Heart left ventricle (tissue), 16 donors: ENCODE measurements at regions not wholly inside any gene's neighbourhood (a gene's known extent, or its start where the extent isn't known, plus 50 kb on each side); places are given as distances from the start of the nearest gene placed in this dataset.
A peak's percentile ranks its signal among the peaks of the same experiment; 100 is the strongest.

ENCODE experiments used
- ATAC-seq, 4 donors: fragments of 200-7000 bp; cut with Tn5 transposase; one replicate each; pipeline ENCODE4 v1.9.1; 2020 to 2022; ENCODE audit warnings: moderate library complexity in 4 of 4, mild to moderate bottlenecking in 3 of 4, moderate number of reproducible peaks in 1 of 4
- DNase-seq, 5 donors: peaks; one replicate each; pipeline ENCODE4 v3.0.0-alpha.2; 2020
- H3K27ac ChIP-seq, 12 donors: fragments of 200-600 bp; sonication (generic) in 4 of 12; one replicate each; pipeline versions ENCODE4 v1.5.0 to v1.8.0; 2016 to 2022; ENCODE audit warnings: mild to moderate bottlenecking in 2 of 12
- H3K27me3 ChIP-seq, 9 donors: fragments of 200-600 bp; sonication (generic) in 2 of 9; one replicate each; pipeline versions ENCODE4 v1.5.1 to v1.8.0; 2016 to 2022; ENCODE audit warnings: mild to moderate bottlenecking in 3 of 9
- H3K36me3 ChIP-seq, 9 donors: fragments of 200-600 bp; sonication (generic) in 2 of 9; one replicate each; pipeline versions ENCODE4 v1.5.0 to v1.8.0; 2018 to 2022; ENCODE audit warnings: mild to moderate bottlenecking in 2 of 9
- H3K4me1 ChIP-seq, 12 donors: fragments of 200-600 bp; sonication (generic) in 4 of 12; one replicate each; pipeline versions ENCODE4 v1.5.0 to v1.8.0; 2016 to 2022; ENCODE audit warnings: mild to moderate bottlenecking in 3 of 12
- H3K4me3 ChIP-seq, 12 donors: fragments of 200-600 bp; sonication (generic) in 4 of 12; one replicate each; pipeline versions ENCODE4 v1.5.0 to v1.8.0; 2017 to 2022; ENCODE audit warnings: mild to moderate bottlenecking in 9 of 12, moderate library complexity in 4 of 12
- H3K9me3 ChIP-seq, 12 donors: fragments of 200-600 bp; sonication (generic) in 4 of 12; one replicate each; pipeline versions ENCODE4 v1.5.0 to v1.8.0; 2016 to 2022; ENCODE audit warnings: mild to moderate bottlenecking in 1 of 12
- CTCF ChIP-seq, 12 donors: fragments of 200-600 bp; sonication (generic) in 4 of 12; IDR thresholded peaks; one replicate each; pipeline versions ENCODE4 v1.5.0 to v1.8.0; 2018 to 2022; ENCODE audit warnings: antibody characterized with exemption in 12 of 12, mild to moderate bottlenecking in 5 of 12
- POLR2A ChIP-seq, 2 donors: fragments of 450-650 bp; IDR thresholded peaks; one replicate each; pipeline ENCODE4 v1.6.1; 2017; ENCODE audit warnings: antibody characterized with exemption in 2 of 2, mild to moderate bottlenecking in 2 of 2, moderate library complexity in 2 of 2
- WGBS, 4 donors: extraction: QIAGEN DNeasy Blood & Tissue Kit in 2 of 4; methylation state at CpG; one replicate each; pipeline versions ENCODE4 v1.1.5 to v1.1.7; 2013 to 2018; 5-methylcytosine and 5-hydroxymethylcytosine counted together
- intact Hi-C, 10 donors: fragments of 100-400 bp; cut with DNase I; formaldehyde crosslinking; loops; one replicate each; pipeline versions ENCODE4 v1.11.1 to v1.14.2; 2022
- donor health status: ischemic (EF 13 %, LVEDD 7.1; RV severe dilation, severe dysfunction).
- donor health status: healthy with polysubstance abuse.
- donor health status: DM: no; HTN: yes; CAD: no.
- donor health status: DM: no; HTN: no; CAD: no.
- donor health status: ischemic (EF 25% LVEDD 6.9; RV normal size, moderate dysfunction).
- donor health status: ischemic (EF 25% LVEDD 5.7; RV mildly dilated, moderate dysfunction).
- donor health status: healthy.
- donor health status: DM: yes; HTN: yes; CAD: no.
- donor health status: ischemic (EF 35%, LVEDD 5.7; RV mildly dilated, moderate dysfunction).
- donor health status: nonischemic (EF 11% LVEDD 7.7; RV severe dilation, severe dysfunction).
- donor health status: DM: yes; HTN: yes; CAD: no.
- donor health status: PGD.
- donor health status: ischemic (EF 29% LVEDD 5.4; RV normal size, mild dysfunction).
- donor health status: nonischemic (EF 23%, LVEDD 6.1; RV moderate dilation, normal function).

GRCh38 chr15:66923438-66923881, 141.9 kb upstream of the SMAD3 start:
- TF ChIP-seq CTCF (IDR thresholded peaks at IDR 0.05) (peak in 11 of 12 donors; percentile 3 to 47 (median 27)), POLR2A (IDR thresholded peaks at IDR 0.05) (no peak)
- peaks cover 0 to 39% (median 17%) of the 10 kb centered on the region in 12 donors for H3K4me1 ChIP-seq
- peaks cover 0 to 13% (median 6%) of the 10 kb centered on the region in 12 donors for H3K9me3 ChIP-seq
- ATAC-seq (no peak), DNase-seq (no peak)
- no peak overlapping the region for H3K4me3 ChIP-seq
- no peak overlapping the region for H3K27ac ChIP-seq
- no peaks in the 10 kb centered on the region for H3K27me3 ChIP-seq
- H3K36me3 ChIP-seq: no peaks in the 10 kb centered on the region
- WGBS, 4 donors: 32 to 38% (median 33%) methylated on average over 7 of the region's 7 CpGs
- intact Hi-C loops: no loop called here

GRCh38 chr15:66924889-66925288, 140.5 kb upstream of the SMAD3 start:
- intact Hi-C loops: no loop called here

GRCh38 chr15:66925721-66926120, 139.7 kb upstream of the SMAD3 start:
- H3K27me3 ChIP-seq: no peaks in the 10 kb centered on the region
- TF ChIP-seq POLR2A (IDR thresholded peaks at IDR 0.05) (no peak), CTCF (IDR thresholded peaks at IDR 0.05) (no peak)
- WGBS, 4 donors: 93 to 99% (median 97%) methylated on average over 4 of the region's 4 CpGs
- peaks cover 0 to 13% (median 6%) of the 10 kb centered on the region in 12 donors for H3K9me3 ChIP-seq
- peaks cover 0 to 39% (median 14%) of the 10 kb centered on the region in 12 donors for H3K4me1 ChIP-seq
- no peaks in the 10 kb centered on the region for H3K36me3 ChIP-seq
- intact Hi-C loops: no loop called here
- DNase-seq: no peak
- no peak for ATAC-seq
- H3K27ac ChIP-seq: no peak overlapping the region
- no peak overlapping the region for H3K4me3 ChIP-seq

More at GRCh38 chr15:66924889-66925288, 140.5 kb upstream of the SMAD3 start:
- Histone ChIP-seq H3K4me1 (peaks cover 0 to 39% (median 12%) of the 10 kb centered on the region in 12 donors), H3K4me3 (no peak overlapping the region), H3K27ac (no peak overlapping the region), H3K27me3 (no peaks in the 10 kb centered on the region), H3K36me3 (no peaks in the 10 kb centered on the region), H3K9me3 (peaks cover 0 to 13% (median 6%) of the 10 kb centered on the region in 12 donors)
- WGBS, 4 donors: 85 to 91% (median 89%) methylated on average over 3 of the region's 3 CpGs
- ATAC-seq (no peak), DNase-seq (no peak)
- no peak for TF ChIP-seq CTCF (IDR thresholded peaks at IDR 0.05)
- no peak for TF ChIP-seq POLR2A (IDR thresholded peaks at IDR 0.05)

GRCh38 chr15:66927201-66928077, 138.0 kb upstream of the SMAD3 start:
- Histone ChIP-seq H3K4me1 (peaks cover 0 to 45% (median 25%) of the 10 kb centered on the region in 12 donors), H3K27me3 (no peaks in the 10 kb centered on the region), H3K9me3 (peaks cover 0 to 9% (median 5%) of the 10 kb centered on the region in 12 donors), H3K27ac (peak overlapping the region in 10 of 12 donors; percentile 11 to 62 (median 44)), H3K4me3 (no peak overlapping the region), H3K36me3 (no peaks in the 10 kb centered on the region)
- DNase-seq: no peak
- ATAC-seq: peak; percentile 39 to 78 (median 58)
- intact Hi-C loops: no loop called here
- TF ChIP-seq CTCF (IDR thresholded peaks at IDR 0.05) (no peak), POLR2A (IDR thresholded peaks at IDR 0.05) (no peak)
- 36 to 50% (median 43%) methylated on average over 4 of the region's 4 CpGs for WGBS, 4 donors
